ENCODE measurements at regions not wholly inside any gene's neighbourhood (a gene's known extent, or its start where the extent isn't known, plus 50 kb on each side); places are given as distances from the start of the nearest gene placed in this dataset.

DNA sequence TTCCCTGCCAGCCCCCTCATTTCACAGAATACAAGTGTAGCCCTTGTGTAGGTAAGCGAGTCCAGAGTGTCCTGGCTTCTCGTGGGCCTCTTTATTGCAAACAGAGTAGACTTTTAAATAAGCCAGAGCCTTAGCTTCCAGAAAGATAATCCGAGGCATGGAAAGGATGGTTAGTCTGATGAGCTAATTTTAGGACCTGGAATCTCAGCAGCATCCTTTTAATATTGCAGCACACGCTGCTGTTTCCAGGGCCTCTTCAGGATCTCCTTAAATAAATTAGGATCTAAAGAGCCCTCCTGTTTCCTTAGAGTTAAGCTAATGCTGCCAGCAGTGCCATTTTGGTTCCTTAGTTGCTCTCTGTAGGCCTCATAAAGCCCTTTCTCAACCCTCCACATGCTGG lies 99.2 kb downstream of the RFC3 start:
- TF ChIP-seq, protein P1, sequence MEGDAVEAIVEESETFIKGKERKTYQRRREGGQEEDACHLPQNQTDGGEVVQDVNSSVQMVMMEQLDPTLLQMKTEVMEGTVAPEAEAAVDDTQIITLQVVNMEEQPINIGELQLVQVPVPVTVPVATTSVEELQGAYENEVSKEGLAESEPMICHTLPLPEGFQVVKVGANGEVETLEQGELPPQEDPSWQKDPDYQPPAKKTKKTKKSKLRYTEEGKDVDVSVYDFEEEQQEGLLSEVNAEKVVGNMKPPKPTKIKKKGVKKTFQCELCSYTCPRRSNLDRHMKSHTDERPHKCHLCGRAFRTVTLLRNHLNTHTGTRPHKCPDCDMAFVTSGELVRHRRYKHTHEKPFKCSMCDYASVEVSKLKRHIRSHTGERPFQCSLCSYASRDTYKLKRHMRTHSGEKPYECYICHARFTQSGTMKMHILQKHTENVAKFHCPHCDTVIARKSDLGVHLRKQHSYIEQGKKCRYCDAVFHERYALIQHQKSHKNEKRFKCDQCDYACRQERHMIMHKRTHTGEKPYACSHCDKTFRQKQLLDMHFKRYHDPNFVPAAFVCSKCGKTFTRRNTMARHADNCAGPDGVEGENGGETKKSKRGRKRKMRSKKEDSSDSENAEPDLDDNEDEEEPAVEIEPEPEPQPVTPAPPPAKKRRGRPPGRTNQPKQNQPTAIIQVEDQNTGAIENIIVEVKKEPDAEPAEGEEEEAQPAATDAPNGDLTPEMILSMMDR (IDR thresholded peaks at IDR 0.05; ENCODE audit: extremely low read depth, missing control alignments) = no peak
- no peak for DNase-seq (ENCODE audit: low spot score)

DNA sequence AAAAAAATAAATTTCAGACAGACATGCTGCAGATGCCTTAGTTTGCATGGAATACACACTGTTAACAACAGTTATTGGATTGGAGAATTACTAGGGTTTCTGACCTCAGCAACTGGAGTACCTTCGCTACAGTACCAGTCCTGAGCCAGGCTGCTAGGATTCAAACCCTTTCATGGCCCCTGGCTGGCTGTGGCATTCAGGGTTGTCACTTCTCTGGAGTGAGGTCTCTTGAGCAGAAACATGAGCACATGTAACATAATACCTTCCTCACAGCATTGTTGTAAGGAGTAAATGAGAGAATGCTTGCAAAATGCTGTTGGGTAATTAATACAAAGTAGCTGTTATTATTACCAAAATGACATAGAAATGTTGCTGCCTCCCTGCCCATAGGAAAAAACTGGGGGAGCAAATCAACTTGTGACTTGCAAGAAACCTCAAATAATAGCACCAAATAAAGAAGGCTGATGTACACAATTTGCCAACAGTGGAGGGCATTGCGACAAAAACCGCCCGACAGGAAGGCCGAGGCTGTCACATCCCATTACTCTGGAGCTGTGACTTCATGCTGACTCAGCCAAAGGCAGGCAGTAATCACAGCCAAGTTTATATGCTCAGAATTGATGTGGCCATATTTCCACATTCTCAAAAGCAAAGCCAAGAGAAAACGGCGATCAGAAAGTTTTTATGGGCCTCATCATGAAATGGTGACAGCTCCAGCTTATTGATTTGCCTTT lies 100.4 kb downstream of the RFC3 start:
- no peak for DNase-seq (ENCODE audit: low spot score)

DNA sequence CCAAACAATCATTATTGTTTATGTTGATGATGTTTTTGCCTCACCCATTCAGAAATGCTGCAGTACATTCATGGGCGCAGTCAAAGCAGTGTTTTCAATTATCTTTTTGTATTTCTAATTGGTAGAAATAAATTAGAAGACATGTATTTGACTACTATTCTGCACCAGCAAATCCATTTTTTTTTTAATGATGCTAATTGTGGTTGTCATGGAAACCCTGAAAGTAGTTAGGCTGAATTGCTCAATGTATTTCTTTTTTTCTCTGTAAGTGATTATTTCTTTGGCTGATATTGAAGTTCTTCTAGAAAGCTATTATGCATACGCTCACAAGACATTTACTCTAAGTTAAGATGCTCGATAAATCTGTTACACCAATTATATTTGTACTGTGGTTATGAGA lies 101.2 kb downstream of the RFC3 start:
- no peak for DNase-seq (ENCODE audit: low spot score)
- TF ChIP-seq, protein P1 (IDR thresholded peaks at IDR 0.05; ENCODE audit: extremely low read depth, missing control alignments) = no peak

More for the DNA sequence above, 100.4 kb downstream of the RFC3 start:
- TF ChIP-seq, protein P1 (IDR thresholded peaks at IDR 0.05; ENCODE audit: extremely low read depth, missing control alignments) = no peak

DNA sequence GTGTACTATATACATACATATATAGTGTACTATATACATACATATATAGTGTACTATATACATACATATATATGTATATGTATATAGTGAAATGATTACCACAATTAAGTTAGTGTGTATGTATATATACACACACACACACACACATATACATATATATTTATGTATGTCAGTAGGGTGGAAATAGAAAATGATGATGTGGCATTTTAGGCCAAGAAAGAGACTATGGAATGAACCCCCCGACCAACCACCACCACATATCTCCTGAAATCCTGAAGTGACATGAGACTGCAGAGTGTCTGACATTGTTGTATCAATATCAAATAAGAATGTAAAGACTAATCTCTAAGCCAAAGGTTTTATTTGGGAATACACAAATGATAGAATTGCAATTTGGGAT lies 107.6 kb downstream of the RFC3 start:
- TF ChIP-seq, protein P1 (IDR thresholded peaks at IDR 0.05; ENCODE audit: extremely low read depth, missing control alignments) = no peak
- no peak for DNase-seq (ENCODE audit: low spot score)

DNA sequence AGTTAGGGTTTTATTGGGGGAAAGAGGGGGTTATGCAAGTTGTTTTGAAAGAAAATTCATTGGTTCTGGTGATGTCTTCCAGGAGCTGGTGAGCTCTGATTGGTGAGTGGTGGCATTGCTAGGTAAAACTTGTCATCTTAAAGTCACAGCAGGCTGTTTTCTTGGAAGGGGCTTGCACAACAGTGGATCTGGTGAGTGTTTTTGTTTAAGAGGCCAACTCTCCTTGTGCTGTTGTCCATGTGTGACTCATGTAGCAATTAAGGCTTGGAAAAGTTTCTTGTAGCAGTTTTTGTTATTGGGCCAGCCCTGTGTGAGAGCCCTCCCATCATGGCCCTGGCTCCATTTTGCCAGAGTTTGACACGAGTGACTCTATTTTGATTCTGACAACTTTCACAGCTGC lies 109.4 kb downstream of the RFC3 start:
- no peak for DNase-seq (ENCODE audit: low spot score)
- TF ChIP-seq, protein P1 (IDR thresholded peaks at IDR 0.05; ENCODE audit: extremely low read depth, missing control alignments) = no peak

DNA sequence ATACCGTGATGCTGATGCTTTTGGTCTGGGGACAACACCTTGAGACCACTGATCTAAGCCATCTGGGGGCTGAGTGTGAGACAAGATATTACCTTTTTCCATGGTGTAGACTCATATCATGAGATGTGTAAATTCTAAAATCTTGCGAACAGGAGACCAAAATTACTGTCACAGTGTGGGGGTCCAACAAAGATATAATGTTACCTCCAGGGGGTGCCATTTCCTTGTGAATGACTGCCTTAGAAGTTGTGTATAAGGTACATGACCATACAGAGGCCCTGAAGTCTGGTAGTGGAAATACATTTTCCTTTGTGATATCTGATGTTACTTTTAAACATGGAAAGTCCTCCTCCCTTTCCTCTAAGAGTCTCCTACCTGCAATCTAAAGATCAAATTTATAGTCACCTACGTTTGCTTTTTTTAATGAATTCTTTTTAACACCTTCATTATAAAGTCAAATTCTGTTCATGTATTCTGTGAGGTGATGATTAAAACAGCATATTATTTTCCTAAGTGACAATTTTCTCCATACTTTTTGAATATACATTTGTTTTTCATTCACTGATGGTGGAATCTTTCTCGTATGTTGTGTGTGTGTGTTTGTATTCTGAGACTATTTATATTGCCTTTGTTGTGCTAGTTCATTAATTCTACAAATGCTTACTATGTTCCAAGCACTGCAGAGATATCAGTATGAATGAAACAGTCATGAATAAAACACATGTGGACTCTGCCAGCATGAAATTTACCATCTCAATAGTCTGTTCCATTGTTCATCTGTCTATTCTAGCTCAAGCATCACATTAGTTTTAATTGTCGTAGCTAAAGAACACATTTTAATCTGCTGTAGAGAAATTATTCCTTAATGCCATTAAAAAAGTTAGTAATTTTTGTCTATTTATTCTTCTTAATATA lies 113.7 kb downstream of the RFC3 start:
- TF ChIP-seq, protein P1 (IDR thresholded peaks at IDR 0.05; ENCODE audit: extremely low read depth, missing control alignments) = no peak
- DNase-seq (ENCODE audit: low spot score) = peak; percentile 22
